LNCAP (cell line): ENCODE measurements at regions not wholly inside any gene's neighbourhood (a gene's known extent, or its start where the extent isn't known, plus 50 kb on each side); places are given as distances from the start of the nearest gene placed in this dataset.

Experiments used
- CTCF ChIP-seq: fragments of 450-650 bp; IDR thresholded peaks from 2 replicates; pipeline ENCODE4 v1.5.1; 2017; ENCODE audit warnings: mild to moderate bottlenecking

GRCh38 chr15:47514200-47514652, 203.1 kb upstream of the SEMA6D start:
- TF ChIP-seq CTCF, result no peak

- no peak for TF ChIP-seq CTCF
Measured at GRCh38 chr15:47516558-47516957, 200.7 kb upstream of the SEMA6D start.

DNA sequence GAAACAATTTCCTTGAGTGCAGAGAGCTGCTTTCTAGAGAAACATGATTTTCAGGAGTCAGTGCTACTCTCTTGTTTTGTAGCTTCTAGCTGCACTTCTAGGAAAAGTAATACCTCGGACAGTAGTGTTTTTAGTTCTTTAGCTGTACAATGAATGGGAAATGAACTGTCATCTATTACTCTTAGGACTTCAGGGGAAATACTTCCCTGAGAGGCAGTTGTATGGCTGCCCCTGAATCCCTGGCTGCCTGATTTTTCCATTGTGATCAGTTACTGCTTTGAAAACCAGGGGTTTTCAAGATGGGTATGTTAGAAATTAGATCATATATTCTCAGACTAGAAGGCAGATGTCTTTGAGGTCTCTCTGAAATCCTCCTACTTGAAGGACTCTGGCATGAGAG, 200.3 kb upstream of the SEMA6D start:
- no peak for TF ChIP-seq CTCF

DNA sequence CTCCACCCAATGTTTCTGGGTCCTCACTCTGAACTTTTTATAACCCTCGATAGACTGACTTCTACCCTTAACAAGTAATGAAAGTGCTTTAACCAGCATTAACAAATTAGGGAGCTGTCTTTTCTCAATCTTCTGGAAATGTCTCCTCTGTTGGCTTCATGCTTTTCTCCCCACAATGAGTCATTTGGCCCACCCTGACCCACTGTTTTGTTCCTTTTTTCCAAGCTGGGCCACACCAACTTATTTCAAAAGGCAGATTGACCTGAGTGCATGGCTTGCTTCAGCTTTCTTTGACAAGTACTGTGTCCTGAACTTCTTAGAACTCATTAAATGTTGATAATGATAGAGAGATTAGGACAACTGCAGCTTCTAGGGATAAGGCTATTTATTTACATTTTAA, 199.6 kb upstream of the SEMA6D start:
- no peak for TF ChIP-seq CTCF

DNA sequence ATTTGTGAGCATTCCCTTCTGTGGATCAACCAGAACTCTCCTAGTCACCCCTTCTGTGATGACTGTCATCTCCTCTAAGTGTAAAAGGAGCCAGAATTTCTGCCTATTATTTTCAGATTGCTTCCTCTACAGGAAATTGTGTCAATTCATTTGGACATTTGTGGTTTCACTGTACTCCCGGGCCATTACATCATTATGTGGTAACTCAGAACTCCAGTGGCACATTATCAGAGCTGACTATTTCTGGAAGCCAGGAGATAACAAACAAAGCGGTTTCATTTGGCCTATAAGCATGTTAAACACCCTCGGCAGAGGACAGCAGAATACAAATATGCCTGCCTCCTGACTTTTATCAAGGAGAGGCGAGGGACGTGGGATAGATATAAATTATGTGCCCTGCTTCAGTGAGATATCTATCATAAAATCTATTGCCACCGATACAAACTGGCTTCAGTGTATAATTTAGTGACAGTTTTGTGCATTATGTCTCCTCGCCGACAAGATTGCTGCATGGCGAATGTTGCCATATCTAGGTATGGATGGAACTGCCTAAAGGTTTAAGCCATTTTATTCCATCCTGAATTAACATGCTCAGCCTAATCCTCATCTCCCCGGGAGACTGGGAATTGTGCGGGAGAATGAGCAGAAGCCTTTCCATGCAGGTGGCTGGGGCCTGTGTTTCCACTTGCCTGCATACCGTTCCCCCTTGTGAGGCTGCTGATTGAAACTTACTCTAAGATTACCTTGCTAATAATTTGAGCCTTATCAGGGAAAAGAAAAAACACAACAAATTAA, 193.4 kb upstream of the SEMA6D start:
- TF ChIP-seq CTCF, result no peak

DNA sequence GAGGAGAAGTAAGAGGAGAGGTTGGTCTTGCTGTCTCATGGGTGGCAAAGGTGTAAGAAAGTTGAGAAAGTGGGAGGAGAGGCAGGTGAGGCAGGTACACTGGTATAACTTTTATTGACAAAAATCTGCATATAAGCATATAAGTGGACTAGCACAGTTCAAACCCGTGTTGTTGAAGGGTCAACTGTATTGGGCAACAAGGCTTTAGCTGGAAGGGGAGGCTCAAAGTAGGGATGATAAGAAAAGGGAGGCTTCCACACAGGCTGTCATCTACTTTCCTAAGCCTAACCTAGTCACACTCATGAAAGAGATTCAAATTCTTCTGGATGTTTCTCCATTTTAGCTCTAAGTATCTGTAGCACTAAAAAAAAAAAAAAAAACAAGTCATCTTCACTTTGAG, 188.1 kb upstream of the SEMA6D start:
- TF ChIP-seq CTCF, result no peak

- no peak for TF ChIP-seq CTCF
Measured at GRCh38 chr15:47534673-47535072, 182.6 kb upstream of the SEMA6D start.

DNA sequence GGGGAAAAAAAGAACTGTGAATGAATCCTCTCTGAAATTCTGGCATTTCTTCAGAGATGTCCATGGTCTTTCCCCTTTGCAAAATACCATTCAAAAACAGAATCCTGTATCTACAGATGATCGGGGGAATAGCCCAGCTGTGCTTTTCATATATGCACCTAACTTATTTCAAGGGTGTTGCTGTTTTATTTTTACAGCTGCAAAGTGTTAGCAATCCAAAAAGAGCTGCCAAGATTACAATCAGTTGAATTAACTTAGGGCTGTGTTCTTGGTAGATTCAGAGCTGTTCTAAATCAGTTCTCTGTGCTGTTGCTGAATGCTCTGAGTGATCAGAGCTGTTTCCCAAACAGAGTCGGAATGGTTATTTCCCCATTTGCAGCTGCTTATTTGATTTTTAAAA, 175.7 kb upstream of the SEMA6D start:
- TF ChIP-seq CTCF, result no peak
